Liver (tissue), 8 donors: ENCODE measurements at regions not wholly inside any gene's neighbourhood (a gene's known extent, or its start where the extent isn't known, plus 50 kb on each side); places are given as distances from the start of the nearest gene placed in this dataset.

Source experiments
- DNase-seq: peaks from one replicate; pipeline ENCODE4 v3.0.0-alpha.2; 2017; ENCODE audit warnings: low spot score
- H3K27ac ChIP-seq, 2 donors: one replicate each; pipeline ENCODE4 v1.7.0; 2013; ENCODE audit warnings: inconsistent platforms in 2 of 2, low read length in 2 of 2, control low read depth in 1 of 2, low read depth in 1 of 2, mild to moderate bottlenecking in 1 of 2
- H3K27me3 ChIP-seq, 4 donors: one replicate each; pipeline versions ENCODE4 v1.6.1 to v1.7.0; 2013; ENCODE audit warnings: low read length in 3 of 4, inconsistent platforms in 1 of 4, mild to moderate bottlenecking in 1 of 4, moderate library complexity in 1 of 4; ENCODE audit not compliant: control insufficient read depth in 4 of 4, insufficient read depth in 4 of 4
- H3K36me3 ChIP-seq, 4 donors: one replicate each; pipeline versions ENCODE4 v1.6.1 to v1.7.0; 2013; ENCODE audit warnings: low read length in 3 of 4, mild to moderate bottlenecking in 3 of 4, low read depth in 1 of 4, moderate library complexity in 1 of 4; ENCODE audit not compliant: control insufficient read depth in 4 of 4, insufficient read depth in 3 of 4
- H3K4me1 ChIP-seq, 4 donors: one replicate each; pipeline versions ENCODE4 v1.6.1 to v1.7.0; 2013; ENCODE audit warnings: low read length in 3 of 4, mild to moderate bottlenecking in 3 of 4, moderate library complexity in 1 of 4; ENCODE audit not compliant: control insufficient read depth in 4 of 4, insufficient read depth in 4 of 4
- H3K4me3 ChIP-seq, 3 donors: one replicate each; pipeline versions ENCODE4 v1.6.1 to v1.7.0; 2013; ENCODE audit warnings: low read length in 3 of 3, control low read depth in 1 of 3, low read depth in 1 of 3, mild to moderate bottlenecking in 1 of 3
- H3K9ac ChIP-seq, 2 donors: one replicate each; pipeline ENCODE4 v1.7.0; 2013; ENCODE audit warnings: low read length in 2 of 2, mild to moderate bottlenecking in 2 of 2, moderate library complexity in 2 of 2, control low read depth in 1 of 2, low read depth in 1 of 2
- H3K9me3 ChIP-seq, 4 donors: one replicate each; pipeline versions ENCODE4 v1.6.1 to v1.7.0; 2013; ENCODE audit warnings: low read length in 3 of 4; ENCODE audit not compliant: control insufficient read depth in 4 of 4
- EGR1 ChIP-seq, 2 donors: IDR thresholded peaks; 2 replicates each; pipeline ENCODE4 v1.6.1; 2016 to 2018; ENCODE audit warnings: antibody characterized with exemption in 2 of 2, low read depth in 2 of 2
- FOXA1 ChIP-seq: IDR thresholded peaks from 2 replicates; pipeline ENCODE4 v1.6.1; 2016; ENCODE audit warnings: antibody characterized with exemption
- FOXA2 ChIP-seq: IDR thresholded peaks from 2 replicates; pipeline ENCODE4 v1.6.1; 2016; ENCODE audit warnings: antibody characterized with exemption
- GABPA ChIP-seq, 2 donors: IDR thresholded peaks in 1 of 2; conservative IDR thresholded peaks in 1 of 2; 2 replicates each; pipeline ENCODE4 v1.6.1; 2016; ENCODE audit warnings: antibody characterized with exemption in 2 of 2, mild to moderate bottlenecking in 1 of 2, moderate library complexity in 1 of 2
- HNF4A ChIP-seq, 2 donors: conservative IDR thresholded peaks; 2 replicates each; pipeline ENCODE4 v1.6.1; 2016; ENCODE audit warnings: antibody characterized with exemption in 2 of 2, mild to moderate bottlenecking in 2 of 2
- HNF4G ChIP-seq: IDR thresholded peaks from 2 replicates; pipeline ENCODE4 v1.6.1; 2016; ENCODE audit warnings: antibody characterized with exemption
- JUND ChIP-seq, 2 donors: IDR thresholded peaks; 2 replicates each; pipeline ENCODE4 v1.6.1; 2016; ENCODE audit warnings: antibody characterized with exemption in 2 of 2
- NR2F2 ChIP-seq: IDR thresholded peaks from 2 replicates; pipeline ENCODE4 v1.6.1; 2016; ENCODE audit warnings: antibody characterized with exemption
- RAD21 ChIP-seq, 2 donors: IDR thresholded peaks; 2 replicates each; pipeline ENCODE4 v1.6.1; 2016; ENCODE audit warnings: antibody characterized with exemption in 2 of 2, mild to moderate bottlenecking in 2 of 2
- RXRA ChIP-seq, 2 donors: IDR thresholded peaks; 2 replicates each; pipeline ENCODE4 v1.6.1; 2017 to 2018; ENCODE audit warnings: antibody characterized with exemption in 2 of 2, mild to moderate bottlenecking in 1 of 2
- SP1 ChIP-seq: IDR thresholded peaks from 2 replicates; pipeline ENCODE4 v1.6.1; 2018; ENCODE audit warnings: antibody characterized with exemption, mild to moderate bottlenecking
- TAF1 ChIP-seq: conservative IDR thresholded peaks from 2 replicates; pipeline ENCODE4 v1.6.1; 2016; ENCODE audit warnings: antibody characterized with exemption, mild to moderate bottlenecking
- YY1 ChIP-seq: IDR thresholded peaks from 2 replicates; pipeline ENCODE4 v1.6.1; 2016; ENCODE audit warnings: antibody characterized with exemption, mild to moderate bottlenecking
- WGBS: extraction: QIAGEN DNeasy Blood & Tissue Kit; methylation state at CpG from one replicate; pipeline ENCODE4 v1.1.7; 2013; 5-methylcytosine and 5-hydroxymethylcytosine counted together
- TF ChIP-seq, protein P1 (sequence below): fragments of 150-350 bp; IDR thresholded peaks from 2 replicates; pipeline ENCODE4 v1.5.1; 2017; ENCODE audit warnings: improper control_type of control experiment, low read depth, low read length; ENCODE audit not compliant: missing input control
- TF ChIP-seq, protein P2 (sequence below): IDR thresholded peaks from 2 replicates; pipeline ENCODE4 v1.6.1; 2016; ENCODE audit warnings: antibody characterized with exemption, mild to moderate bottlenecking
- TF ChIP-seq, protein P3 (sequence below): IDR thresholded peaks from 2 replicates; pipeline ENCODE4 v1.6.1; 2016; ENCODE audit warnings: antibody characterized with exemption
- TF ChIP-seq, protein P4 (sequence below): IDR thresholded peaks from 2 replicates; pipeline ENCODE4 v1.6.1; 2016; ENCODE audit warnings: antibody characterized with exemption
- TF ChIP-seq, protein P5 (sequence below): IDR thresholded peaks from 2 replicates; pipeline ENCODE4 v1.6.1; 2016; ENCODE audit warnings: antibody characterized with exemption
- donor health status: healthy.
- donor health status: healthy.
- donor health status: healthy.
- donor health status: healthy.
- donor health status: healthy.

DNA sequence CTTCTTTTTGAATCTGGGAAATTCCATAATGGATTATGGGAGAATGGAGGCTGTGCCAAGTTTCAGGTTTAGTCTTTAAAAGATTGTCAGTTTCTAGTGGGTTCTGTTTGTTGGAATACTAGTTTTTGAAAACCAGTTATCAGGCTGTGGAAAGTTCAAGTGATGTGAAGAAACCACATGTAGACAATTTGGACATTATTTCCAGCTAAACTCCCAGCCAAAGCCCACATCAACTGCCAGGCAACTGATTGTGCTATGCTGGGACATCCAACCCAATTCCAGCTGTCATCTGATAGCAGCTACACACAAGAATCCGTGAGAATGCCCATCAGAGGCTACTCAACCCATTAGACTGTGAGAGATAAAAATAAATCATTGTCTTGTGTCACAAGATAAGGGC, 546.1 kb upstream of the ADAMTS5 start:
- H3K36me3 ChIP-seq, result no peaks in the 10 kb centered on the region
- H3K4me3 ChIP-seq, result no peak overlapping the region
- no peaks in the 10 kb centered on the region for H3K4me1 ChIP-seq
- TF ChIP-seq YY1, result no peak
- no peak for TF ChIP-seq JUND (IDR thresholded peaks at IDR 0.05)
- TF ChIP-seq TAF1, result no peak
- TF ChIP-seq FOXA1, result no peak
- TF ChIP-seq, protein P1, sequence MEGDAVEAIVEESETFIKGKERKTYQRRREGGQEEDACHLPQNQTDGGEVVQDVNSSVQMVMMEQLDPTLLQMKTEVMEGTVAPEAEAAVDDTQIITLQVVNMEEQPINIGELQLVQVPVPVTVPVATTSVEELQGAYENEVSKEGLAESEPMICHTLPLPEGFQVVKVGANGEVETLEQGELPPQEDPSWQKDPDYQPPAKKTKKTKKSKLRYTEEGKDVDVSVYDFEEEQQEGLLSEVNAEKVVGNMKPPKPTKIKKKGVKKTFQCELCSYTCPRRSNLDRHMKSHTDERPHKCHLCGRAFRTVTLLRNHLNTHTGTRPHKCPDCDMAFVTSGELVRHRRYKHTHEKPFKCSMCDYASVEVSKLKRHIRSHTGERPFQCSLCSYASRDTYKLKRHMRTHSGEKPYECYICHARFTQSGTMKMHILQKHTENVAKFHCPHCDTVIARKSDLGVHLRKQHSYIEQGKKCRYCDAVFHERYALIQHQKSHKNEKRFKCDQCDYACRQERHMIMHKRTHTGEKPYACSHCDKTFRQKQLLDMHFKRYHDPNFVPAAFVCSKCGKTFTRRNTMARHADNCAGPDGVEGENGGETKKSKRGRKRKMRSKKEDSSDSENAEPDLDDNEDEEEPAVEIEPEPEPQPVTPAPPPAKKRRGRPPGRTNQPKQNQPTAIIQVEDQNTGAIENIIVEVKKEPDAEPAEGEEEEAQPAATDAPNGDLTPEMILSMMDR, result no peak
- TF ChIP-seq HNF4A (conservative IDR thresholded peaks at IDR 0.05), result no peak
- TF ChIP-seq RAD21 (IDR thresholded peaks at IDR 0.05), result no peak
- no peak for TF ChIP-seq RXRA (IDR thresholded peaks at IDR 0.05)
- no peak for TF ChIP-seq FOXA2
- TF ChIP-seq, protein P2, sequence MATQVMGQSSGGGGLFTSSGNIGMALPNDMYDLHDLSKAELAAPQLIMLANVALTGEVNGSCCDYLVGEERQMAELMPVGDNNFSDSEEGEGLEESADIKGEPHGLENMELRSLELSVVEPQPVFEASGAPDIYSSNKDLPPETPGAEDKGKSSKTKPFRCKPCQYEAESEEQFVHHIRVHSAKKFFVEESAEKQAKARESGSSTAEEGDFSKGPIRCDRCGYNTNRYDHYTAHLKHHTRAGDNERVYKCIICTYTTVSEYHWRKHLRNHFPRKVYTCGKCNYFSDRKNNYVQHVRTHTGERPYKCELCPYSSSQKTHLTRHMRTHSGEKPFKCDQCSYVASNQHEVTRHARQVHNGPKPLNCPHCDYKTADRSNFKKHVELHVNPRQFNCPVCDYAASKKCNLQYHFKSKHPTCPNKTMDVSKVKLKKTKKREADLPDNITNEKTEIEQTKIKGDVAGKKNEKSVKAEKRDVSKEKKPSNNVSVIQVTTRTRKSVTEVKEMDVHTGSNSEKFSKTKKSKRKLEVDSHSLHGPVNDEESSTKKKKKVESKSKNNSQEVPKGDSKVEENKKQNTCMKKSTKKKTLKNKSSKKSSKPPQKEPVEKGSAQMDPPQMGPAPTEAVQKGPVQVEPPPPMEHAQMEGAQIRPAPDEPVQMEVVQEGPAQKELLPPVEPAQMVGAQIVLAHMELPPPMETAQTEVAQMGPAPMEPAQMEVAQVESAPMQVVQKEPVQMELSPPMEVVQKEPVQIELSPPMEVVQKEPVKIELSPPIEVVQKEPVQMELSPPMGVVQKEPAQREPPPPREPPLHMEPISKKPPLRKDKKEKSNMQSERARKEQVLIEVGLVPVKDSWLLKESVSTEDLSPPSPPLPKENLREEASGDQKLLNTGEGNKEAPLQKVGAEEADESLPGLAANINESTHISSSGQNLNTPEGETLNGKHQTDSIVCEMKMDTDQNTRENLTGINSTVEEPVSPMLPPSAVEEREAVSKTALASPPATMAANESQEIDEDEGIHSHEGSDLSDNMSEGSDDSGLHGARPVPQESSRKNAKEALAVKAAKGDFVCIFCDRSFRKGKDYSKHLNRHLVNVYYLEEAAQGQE, result no peak
- TF ChIP-seq GABPA (IDR thresholded peaks at IDR 0.05 in 1 of 2, conservative IDR thresholded peaks at IDR 0.05 in 1 of 2), result no peak
- TF ChIP-seq, protein P3, sequence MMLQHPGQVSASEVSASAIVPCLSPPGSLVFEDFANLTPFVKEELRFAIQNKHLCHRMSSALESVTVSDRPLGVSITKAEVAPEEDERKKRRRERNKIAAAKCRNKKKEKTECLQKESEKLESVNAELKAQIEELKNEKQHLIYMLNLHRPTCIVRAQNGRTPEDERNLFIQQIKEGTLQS, result no peak
- no peak for TF ChIP-seq NR2F2
- TF ChIP-seq, protein P4, sequence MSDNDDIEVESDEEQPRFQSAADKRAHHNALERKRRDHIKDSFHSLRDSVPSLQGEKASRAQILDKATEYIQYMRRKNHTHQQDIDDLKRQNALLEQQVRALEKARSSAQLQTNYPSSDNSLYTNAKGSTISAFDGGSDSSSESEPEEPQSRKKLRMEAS, result no peak
- TF ChIP-seq SP1, result no peak
- TF ChIP-seq HNF4G, result no peak
- TF ChIP-seq EGR1 (IDR thresholded peaks at IDR 0.05; ENCODE audit: low read depth in 2 of 2), result no peak
- TF ChIP-seq, protein P5, sequence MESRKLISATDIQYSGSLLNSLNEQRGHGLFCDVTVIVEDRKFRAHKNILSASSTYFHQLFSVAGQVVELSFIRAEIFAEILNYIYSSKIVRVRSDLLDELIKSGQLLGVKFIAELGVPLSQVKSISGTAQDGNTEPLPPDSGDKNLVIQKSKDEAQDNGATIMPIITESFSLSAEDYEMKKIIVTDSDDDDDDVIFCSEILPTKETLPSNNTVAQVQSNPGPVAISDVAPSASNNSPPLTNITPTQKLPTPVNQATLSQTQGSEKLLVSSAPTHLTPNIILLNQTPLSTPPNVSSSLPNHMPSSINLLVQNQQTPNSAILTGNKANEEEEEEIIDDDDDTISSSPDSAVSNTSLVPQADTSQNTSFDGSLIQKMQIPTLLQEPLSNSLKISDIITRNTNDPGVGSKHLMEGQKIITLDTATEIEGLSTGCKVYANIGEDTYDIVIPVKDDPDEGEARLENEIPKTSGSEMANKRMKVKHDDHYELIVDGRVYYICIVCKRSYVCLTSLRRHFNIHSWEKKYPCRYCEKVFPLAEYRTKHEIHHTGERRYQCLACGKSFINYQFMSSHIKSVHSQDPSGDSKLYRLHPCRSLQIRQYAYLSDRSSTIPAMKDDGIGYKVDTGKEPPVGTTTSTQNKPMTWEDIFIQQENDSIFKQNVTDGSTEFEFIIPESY, result no peak
- peaks cover 0 to 4% (median 1%) of the 10 kb centered on the region in 4 donors for H3K9me3 ChIP-seq
- no peak for DNase-seq
- H3K27me3 ChIP-seq, result no peaks in the 10 kb centered on the region
- H3K27ac ChIP-seq, result no peak overlapping the region
- no peak overlapping the region for H3K9ac ChIP-seq
- 55% methylated on average over 1 of the region's 1 CpG for WGBS

DNA sequence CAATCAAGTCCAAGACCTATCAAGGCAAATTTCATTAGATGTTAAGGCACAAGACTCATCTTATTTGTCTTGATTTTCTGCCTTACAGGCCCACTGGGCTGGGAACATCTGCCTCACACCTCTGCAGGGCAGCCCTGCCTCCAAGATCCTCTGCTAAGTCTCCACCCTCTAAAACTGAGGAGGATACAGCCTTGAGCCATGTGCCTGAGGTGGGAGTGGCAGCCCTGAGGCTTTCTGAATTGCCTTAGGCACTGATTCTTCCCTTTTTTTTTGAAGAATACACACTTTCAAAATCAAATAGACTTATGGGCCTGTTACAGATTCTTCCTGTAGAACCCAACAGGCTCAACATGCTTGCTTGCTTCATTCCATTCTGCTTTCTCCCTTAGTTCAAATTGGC, 544.3 kb upstream of the ADAMTS5 start:
- no peak overlapping the region for H3K4me3 ChIP-seq
- H3K9me3 ChIP-seq, result no peaks in the 10 kb centered on the region
- H3K4me1 ChIP-seq, result no peaks in the 10 kb centered on the region
- H3K9ac ChIP-seq, result no peak overlapping the region
- H3K27ac ChIP-seq, result no peak overlapping the region
- no peaks in the 10 kb centered on the region for H3K36me3 ChIP-seq
- DNase-seq, result no peak
- H3K27me3 ChIP-seq, result no peaks in the 10 kb centered on the region
- TF ChIP-seq YY1 (no peak), SP1 (no peak), HNF4A (conservative IDR thresholded peaks at IDR 0.05) (no peak), FOXA2 (no peak), EGR1 (IDR thresholded peaks at IDR 0.05; ENCODE audit: low read depth in 2 of 2) (no peak), NR2F2 (no peak), RAD21 (IDR thresholded peaks at IDR 0.05) (no peak), RXRA (IDR thresholded peaks at IDR 0.05) (no peak)
- TF ChIP-seq, protein P3, result no peak
- TF ChIP-seq, protein P2, result no peak
- TF ChIP-seq, protein P1, result no peak
- TF ChIP-seq, protein P4, result no peak
